RWPE2 (cell line): ENCODE measurements at regions not wholly inside any gene's neighbourhood (a gene's known extent, or its start where the extent isn't known, plus 50 kb on each side); places are given as distances from the start of the nearest gene placed in this dataset.
A peak's percentile ranks its signal among the peaks of the same experiment; 100 is the strongest.

ENCODE experiments used
- ATAC-seq: fragments of 200-7000 bp; cut with Tn5 transposase; 3 replicates; pipeline ENCODE4 v1.9.1; 2021; ENCODE audit warnings: low read depth
- DNase-seq: peaks from one replicate; pipeline ENCODE4 v3.0.0-alpha.2; 2020; ENCODE audit warnings: low spot score
- H3K27ac ChIP-seq: fragments of 450-650 bp; 2 replicates; pipeline ENCODE4 v1.5.1; 2017; ENCODE audit warnings: mild to moderate bottlenecking; ENCODE audit not compliant: poor library complexity, severe bottlenecking
- H3K27me3 ChIP-seq: fragments of 250-450 bp; sonication (Bioruptor Pico); 2 replicates; pipeline ENCODE4 v1.5.1; 2021; ENCODE audit warnings: mild to moderate bottlenecking, moderate library complexity; ENCODE audit not compliant: insufficient read depth, poor library complexity, severe bottlenecking
- H3K36me3 ChIP-seq: fragments of 250-450 bp; sonication (Bioruptor Pico); 2 replicates; pipeline ENCODE4 v1.5.1; 2020; ENCODE audit warnings: low read depth, mild to moderate bottlenecking, moderate library complexity
- H3K4me1 ChIP-seq: fragments of 250-450 bp; sonication (Bioruptor Pico); 2 replicates; pipeline ENCODE4 v1.5.1; 2021; ENCODE audit warnings: mild to moderate bottlenecking, moderate library complexity; ENCODE audit not compliant: insufficient read depth, poor library complexity, severe bottlenecking
- H3K4me3 ChIP-seq: fragments of 250-450 bp; sonication (Bioruptor Pico); 2 replicates; pipeline ENCODE4 v1.5.1; 2021; ENCODE audit warnings: mild to moderate bottlenecking, moderate library complexity; ENCODE audit not compliant: severe bottlenecking
- H3K9me3 ChIP-seq: fragments of 250-450 bp; sonication (Bioruptor Pico); 2 replicates; pipeline ENCODE4 v1.5.1; 2021; ENCODE audit warnings: mild to moderate bottlenecking, moderate library complexity; ENCODE audit not compliant: severe bottlenecking
- CTCF ChIP-seq: fragments of 450-650 bp; IDR thresholded peaks from one replicate; pipeline ENCODE4 v1.5.1; 2017; ENCODE audit warnings: mild to moderate bottlenecking, moderate library complexity; ENCODE audit not compliant: poor library complexity, severe bottlenecking

DNA sequence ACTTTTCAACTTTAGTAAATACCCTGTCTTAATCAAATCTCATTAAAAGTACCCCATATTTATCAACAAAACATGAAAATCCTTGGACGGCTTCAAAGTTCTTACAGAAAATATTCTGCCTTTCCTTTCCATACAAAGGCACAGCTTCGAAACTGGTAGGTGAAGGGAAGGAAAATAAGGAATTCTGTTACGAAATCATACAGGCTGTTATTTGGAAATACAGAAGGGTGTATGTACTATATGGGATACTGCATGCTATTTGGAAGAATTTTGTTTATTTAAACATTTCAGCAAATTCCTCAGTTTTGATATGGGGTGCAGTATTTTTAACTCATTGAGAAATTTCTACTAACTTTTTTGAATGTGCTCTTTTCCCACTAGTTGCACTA lies 138.4 kb upstream of the BTN3A2 start:
- no peaks in the 10 kb centered on the region for H3K9me3 ChIP-seq
- H3K36me3 ChIP-seq: peaks cover 17% of the 10 kb centered on the region
- no peaks in the 10 kb centered on the region for H3K27me3 ChIP-seq
- no peak overlapping the region for H3K4me3 ChIP-seq
- DNase-seq (no peak), ATAC-seq (no peak)
- H3K4me1 ChIP-seq: peaks cover 39% of the 10 kb centered on the region
- TF ChIP-seq CTCF: no peak
- peak overlapping the region; percentile 64 for H3K27ac ChIP-seq

- no peak for DNase-seq
- no peak for ATAC-seq
- Histone ChIP-seq H3K9me3 (no peaks in the 10 kb centered on the region), H3K27ac (peak overlapping the region; percentile 94), H3K27me3 (no peaks in the 10 kb centered on the region), H3K4me3 (no peak overlapping the region), H3K4me1 (peaks cover 29% of the 10 kb centered on the region), H3K36me3 (peaks cover 7% of the 10 kb centered on the region)
- no peak for TF ChIP-seq CTCF
Observed at GRCh38 chr6:26230351-26230750, 134.6 kb upstream of the BTN3A2 start.

- Histone ChIP-seq H3K9me3 (no peaks in the 10 kb centered on the region), H3K27me3 (no peaks in the 10 kb centered on the region), H3K27ac (peak overlapping the region; percentile 94), H3K36me3 (no peaks in the 10 kb centered on the region), H3K4me1 (peaks cover 33% of the 10 kb centered on the region), H3K4me3 (no peak overlapping the region)
- no peak for TF ChIP-seq CTCF
- ATAC-seq (no peak), DNase-seq (no peak)
Observed at GRCh38 chr6:26231006-26231587, 133.9 kb upstream of the BTN3A2 start.

DNA sequence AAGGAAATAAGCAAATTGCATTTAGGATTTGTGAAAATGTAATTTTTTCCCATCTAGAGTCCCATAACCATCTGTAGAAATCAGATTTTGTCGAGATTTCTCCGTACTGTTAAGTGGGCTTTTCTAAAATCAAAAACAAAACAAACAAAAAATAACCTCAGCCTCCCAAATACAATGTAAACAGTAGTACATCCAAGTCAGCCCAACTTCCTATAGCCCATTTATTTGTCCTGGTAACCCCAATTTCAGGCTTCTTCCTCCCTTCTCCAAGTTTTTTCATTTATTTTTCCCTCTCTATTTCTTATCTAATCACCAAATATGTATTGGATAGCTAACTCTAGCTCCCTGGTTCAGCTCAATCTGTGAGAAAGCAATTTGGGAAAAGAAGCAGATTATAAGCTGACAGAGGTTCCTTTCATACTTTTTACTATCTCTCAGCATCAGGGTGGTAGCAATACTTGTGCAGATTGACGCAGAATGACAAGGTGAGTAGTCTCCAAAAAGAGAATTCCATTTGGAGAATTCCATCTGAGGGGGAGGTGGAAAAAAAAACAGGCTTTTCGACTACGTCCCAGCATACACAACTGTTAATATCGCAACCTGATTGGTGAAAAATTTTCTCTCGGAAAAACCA lies 132.6 kb upstream of the BTN3A2 start:
- no peaks in the 10 kb centered on the region for H3K27me3 ChIP-seq
- no peak overlapping the region for H3K4me3 ChIP-seq
- H3K27ac ChIP-seq: peak overlapping the region; percentile 94
- H3K4me1 ChIP-seq: peaks cover 21% of the 10 kb centered on the region
- no peak for DNase-seq
- H3K9me3 ChIP-seq: no peaks in the 10 kb centered on the region
- ATAC-seq: no peak
- no peaks in the 10 kb centered on the region for H3K36me3 ChIP-seq
- TF ChIP-seq CTCF: no peak
